Heart right ventricle (tissue), 16 donors: ENCODE measurements at regions not wholly inside any gene's neighbourhood (a gene's known extent, or its start where the extent isn't known, plus 50 kb on each side); places are given as distances from the start of the nearest gene placed in this dataset.
A peak's percentile ranks its signal among the peaks of the same experiment; 100 is the strongest.
"Not testable (repeated sequence)": the region's sequence is repeated elsewhere in the genome, so short reads cannot be mapped to it uniquely, and the experiment has no call there.

ENCODE experiments used
- ATAC-seq, 8 donors: fragments of 200-7000 bp; cut with Tn5 transposase; one replicate each; pipeline ENCODE4 v1.9.1; 2020; ENCODE audit warnings: mild to moderate bottlenecking in 8 of 8, moderate library complexity in 8 of 8, moderate number of reproducible peaks in 1 of 8
- DNase-seq, 2 donors: peaks; one replicate each; pipeline ENCODE4 v3.0.0-alpha.2; 2020
- H3K27ac ChIP-seq, 10 donors: fragments of 200-600 bp; sonication (generic) in 2 of 10; one replicate each; pipeline versions ENCODE4 v1.5.0 to v1.8.0; 2020 to 2022; ENCODE audit warnings: mild to moderate bottlenecking in 3 of 10
- H3K27me3 ChIP-seq, 7 donors: fragments of 200-600 bp; one replicate each; pipeline ENCODE4 v1.8.0; 2021 to 2022; ENCODE audit warnings: mild to moderate bottlenecking in 2 of 7
- H3K36me3 ChIP-seq, 9 donors: fragments of 200-600 bp; sonication (generic) in 1 of 9; one replicate each; pipeline versions ENCODE4 v1.5.0 to v1.8.0; 2020 to 2022; ENCODE audit warnings: mild to moderate bottlenecking in 2 of 9
- H3K4me1 ChIP-seq, 9 donors: fragments of 200-600 bp; sonication (generic) in 1 of 9; one replicate each; pipeline versions ENCODE4 v1.5.0 to v1.8.0; 2020 to 2022; ENCODE audit warnings: mild to moderate bottlenecking in 4 of 9
- H3K4me3 ChIP-seq, 10 donors: fragments of 200-600 bp; sonication (generic) in 2 of 10; one replicate each; pipeline versions ENCODE4 v1.5.0 to v1.8.0; 2020 to 2022; ENCODE audit warnings: mild to moderate bottlenecking in 7 of 10, moderate library complexity in 2 of 10
- H3K9me3 ChIP-seq, 11 donors: fragments of 200-600 bp in 10 of 11; sonication (generic) in 2 of 11; one replicate each; pipeline versions ENCODE4 v1.5.0 to v1.8.0; 2013 to 2022; ENCODE audit warnings: mild to moderate bottlenecking in 2 of 11, control low read depth in 1 of 11, moderate library complexity in 1 of 11
- CTCF ChIP-seq, 9 donors: fragments of 200-600 bp; sonication (generic) in 2 of 9; IDR thresholded peaks; one replicate each; pipeline versions ENCODE4 v1.5.0 to v1.8.0; 2021 to 2022; ENCODE audit warnings: antibody characterized with exemption in 9 of 9, mild to moderate bottlenecking in 5 of 9, moderate library complexity in 1 of 9
- WGBS, 2 donors: extraction: QIAGEN DNeasy Blood & Tissue Kit; methylation state at CpG; one replicate each; pipeline ENCODE4 v1.1.7; 2013; ENCODE audit warnings: inconsistent platforms in 1 of 2; 5-methylcytosine and 5-hydroxymethylcytosine counted together
- intact Hi-C, 10 donors: fragments of 100-400 bp; cut with DNase I; formaldehyde crosslinking; loops; one replicate each; pipeline versions ENCODE4 v1.11.1 to v1.14.2; 2022
- donor health status: Arrhythmogenic right ventricular cardiomyopathy.
- donor health status: ischemic (EF 13 %, LVEDD 7.1; RV severe dilation, severe dysfunction).
- donor health status: healthy with polysubstance abuse.
- donor health status: DM: no; HTN: yes; CAD: no.
- donor health status: DM: no; HTN: no; CAD: no.
- donor health status: ischemic (EF 25% LVEDD 6.9; RV normal size, moderate dysfunction).
- donor health status: ischemic (EF 25% LVEDD 5.7; RV mildly dilated, moderate dysfunction).
- donor health status: healthy.
- donor health status: DM: yes; HTN: yes; CAD: no.
- donor health status: Ischemic cardiomyopathy.
- donor health status: ischemic (EF 35%, LVEDD 5.7; RV mildly dilated, moderate dysfunction).
- donor health status: nonischemic (EF 11% LVEDD 7.7; RV severe dilation, severe dysfunction).
- donor health status: DM: yes; HTN: yes; CAD: no.
- donor health status: PGD.
- donor health status: ischemic (EF 29% LVEDD 5.4; RV normal size, mild dysfunction).
- donor health status: nonischemic (EF 23%, LVEDD 6.1; RV moderate dilation, normal function).

DNA sequence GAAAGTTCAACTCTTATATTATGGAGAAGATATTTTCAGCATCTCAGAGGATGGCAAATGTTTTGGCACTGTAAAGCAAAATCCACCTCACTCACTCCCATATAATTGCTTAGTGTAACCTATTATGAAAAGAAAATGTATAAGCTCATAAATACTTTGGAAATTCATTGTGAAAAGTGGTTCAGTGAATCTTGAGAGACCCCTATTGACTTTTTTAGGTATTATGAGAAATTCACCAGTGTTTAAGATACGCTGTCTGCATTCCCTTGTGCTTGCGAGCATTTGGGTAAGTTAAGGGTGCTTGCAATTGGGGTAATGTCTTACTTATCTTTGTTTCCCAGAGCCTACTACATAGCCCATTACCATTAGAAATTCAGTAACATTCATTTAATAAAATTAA, 66.3 kb upstream of the BMP5 start:
- 68 to 85% methylated on average over 2 of the region's 2 CpGs for WGBS, 2 donors
- no peak for DNase-seq
- Histone ChIP-seq H3K27me3 (no peaks in the 10 kb centered on the region), H3K36me3 (no peaks in the 10 kb centered on the region), H3K27ac (no peak overlapping the region), H3K9me3 (no peaks in the 10 kb centered on the region), H3K4me3 (no peak overlapping the region), H3K4me1 (no peaks in the 10 kb centered on the region)
- ATAC-seq, result no peak
- TF ChIP-seq CTCF (IDR thresholded peaks at IDR 0.05), result peak in 5 of 9 donors; percentile 14 to 42 (median 21)
- intact Hi-C loops, result loop anchor here in 1 of 10 donors (5.0 kb wide), 1 partner anchor 494 kb away; no protein-coding TSS in a partner anchor

DNA sequence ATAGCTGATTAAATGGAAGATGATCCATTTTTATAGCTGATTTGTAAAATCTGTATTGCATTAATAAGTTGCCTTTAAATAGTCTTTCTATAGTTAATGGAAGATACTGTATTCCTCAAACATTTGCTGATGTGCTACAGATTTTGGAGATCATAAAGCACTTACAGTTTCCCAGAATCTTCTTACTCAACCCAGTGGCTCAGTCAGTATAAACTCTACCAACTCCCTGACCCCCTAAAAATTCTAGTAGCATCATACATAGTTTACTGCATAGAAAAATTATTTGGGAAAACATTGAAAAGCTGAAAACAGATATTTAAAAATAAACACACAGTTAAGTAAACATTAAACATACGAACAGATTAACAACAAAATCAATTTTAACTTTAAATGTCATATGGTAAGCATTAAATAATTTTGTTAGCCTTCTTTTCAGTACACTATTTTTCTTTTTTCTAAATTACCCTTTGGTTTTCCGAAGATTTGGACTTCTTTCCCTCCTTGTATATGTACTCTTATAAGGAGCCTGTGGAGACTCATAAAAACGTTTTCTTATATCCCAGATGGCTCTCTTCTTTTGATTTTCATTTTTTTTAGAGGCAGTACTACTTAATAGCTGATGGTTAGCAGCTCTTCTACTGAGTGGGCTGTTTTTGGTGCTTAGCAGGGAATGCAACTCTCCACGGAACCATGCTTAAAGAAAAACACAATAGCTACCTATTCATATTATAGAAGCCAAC, 62.7 kb upstream of the BMP5 start:
- ATAC-seq, result no peak
- DNase-seq, result no peak
- Histone ChIP-seq H3K27ac (no peak overlapping the region), H3K27me3 (no peaks in the 10 kb centered on the region), H3K36me3 (no peaks in the 10 kb centered on the region), H3K9me3 (no peaks in the 10 kb centered on the region), H3K4me3 (no peak overlapping the region), H3K4me1 (no peaks in the 10 kb centered on the region)
- WGBS, 2 donors, result 71 to 72% methylated on average over 4 of the region's 4 CpGs
- TF ChIP-seq CTCF (IDR thresholded peaks at IDR 0.05), result no peak
- intact Hi-C loops, result no loop called here

DNA sequence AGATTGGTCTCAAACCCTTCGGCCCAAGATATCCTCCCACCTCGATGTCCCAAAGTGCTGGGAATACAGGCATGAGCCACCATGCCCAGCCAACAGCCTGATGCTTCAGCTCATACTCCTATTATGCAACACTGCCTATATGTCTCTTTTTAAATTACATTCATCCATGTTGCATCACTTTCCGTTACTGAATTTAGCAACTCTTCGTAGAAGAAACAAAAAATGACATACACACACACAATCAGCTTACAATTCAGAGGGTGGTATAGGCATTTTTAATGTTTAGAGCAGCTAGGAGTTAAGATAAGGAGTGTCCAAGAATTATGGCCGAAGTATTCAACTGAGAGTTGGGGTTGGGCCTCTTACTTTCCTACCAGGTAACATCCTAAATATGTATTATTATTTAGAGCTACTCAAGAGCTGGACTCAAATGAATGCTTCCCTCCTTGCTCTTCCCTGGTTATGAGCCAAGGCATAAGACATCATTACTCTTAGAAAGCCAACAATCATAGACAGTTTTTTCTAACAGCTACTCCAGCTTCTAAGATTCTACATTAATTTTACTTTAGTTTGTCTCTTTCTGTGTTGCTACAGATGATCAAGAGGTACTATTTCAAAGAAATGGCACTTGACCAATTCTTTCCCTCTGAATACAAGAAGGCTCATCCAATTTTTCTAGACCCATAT, 62.0 kb upstream of the BMP5 start:
- H3K4me1 ChIP-seq, result no peaks in the 10 kb centered on the region
- H3K27ac ChIP-seq, result no peak overlapping the region
- DNase-seq (no peak), ATAC-seq (no peak)
- no peaks in the 10 kb centered on the region for H3K36me3 ChIP-seq
- no peaks in the 10 kb centered on the region for H3K9me3 ChIP-seq
- intact Hi-C loops, result no loop called here
- 80 to 92% methylated on average over 5 of the region's 5 CpGs for WGBS, 2 donors
- no peak for TF ChIP-seq CTCF (IDR thresholded peaks at IDR 0.05)
- H3K27me3 ChIP-seq, result no peaks in the 10 kb centered on the region
- H3K4me3 ChIP-seq, result no peak overlapping the region

DNA sequence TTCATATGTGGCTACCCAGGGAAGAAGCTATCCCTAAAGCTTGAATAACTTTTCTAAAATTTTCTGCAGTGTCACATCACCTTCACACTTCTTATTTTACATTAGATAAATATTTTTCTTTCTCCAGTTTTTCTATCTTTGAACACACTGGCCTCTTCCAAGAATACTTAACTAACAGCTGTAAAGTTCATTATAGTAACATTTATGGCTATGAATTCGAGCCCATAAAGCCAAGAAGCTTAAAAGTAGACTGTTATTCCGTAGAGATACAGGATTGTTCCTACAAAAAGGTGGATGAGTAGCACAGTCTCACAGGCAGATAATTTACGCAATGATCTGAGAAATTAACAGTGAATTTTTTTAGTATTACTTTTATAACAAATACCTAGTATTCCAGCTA, 55.7 kb upstream of the BMP5 start:
- Histone ChIP-seq H3K9me3 (no peaks in the 10 kb centered on the region), H3K4me3 (no peak overlapping the region), H3K36me3 (no peaks in the 10 kb centered on the region), H3K4me1 (no peaks in the 10 kb centered on the region), H3K27me3 (no peaks in the 10 kb centered on the region), H3K27ac (no peak overlapping the region)
- WGBS, 2 donors, result 59 to 75% methylated on average over 3 of the region's 3 CpGs
- intact Hi-C loops, result no loop called here
- ATAC-seq (no peak), DNase-seq (no peak)
- TF ChIP-seq CTCF (IDR thresholded peaks at IDR 0.05), result no peak

GRCh38 chr6:55927713-55928112, 52.3 kb upstream of the BMP5 start:
- H3K9me3 ChIP-seq, H3K27ac ChIP-seq, H3K36me3 ChIP-seq, DNase-seq, ATAC-seq, H3K27me3 ChIP-seq, intact Hi-C loops, H3K4me1 ChIP-seq, H3K4me3 ChIP-seq: not testable (repeated sequence)
- 76 to 84% methylated on average over 2 of the region's 2 CpGs for WGBS, 2 donors
